SJCRH30 (cell line): ENCODE measurements at regions not wholly inside any gene's neighbourhood (a gene's known extent, or its start where the extent isn't known, plus 50 kb on each side); places are given as distances from the start of the nearest gene placed in this dataset.
A peak's percentile ranks its signal among the peaks of the same experiment; 100 is the strongest.

Experiments
- DNase-seq, 2 experiments: peaks; one replicate each; pipeline ENCODE4 v3.0.0-alpha.2; 2015 to 2020
- H3K27ac ChIP-seq: fragments of 250-450 bp; sonication (Bioruptor Pico); 2 replicates; pipeline ENCODE4 v1.5.1; 2020; ENCODE audit warnings: mild to moderate bottlenecking, moderate library complexity
- H3K27me3 ChIP-seq: fragments of 250-450 bp; sonication (Bioruptor Pico); 2 replicates; pipeline ENCODE4 v1.5.1; 2020; ENCODE audit warnings: mild to moderate bottlenecking, moderate library complexity
- H3K36me3 ChIP-seq: fragments of 250-450 bp; sonication (Bioruptor Pico); 2 replicates; pipeline ENCODE4 v1.5.1; 2020; ENCODE audit warnings: mild to moderate bottlenecking, moderate library complexity
- H3K4me1 ChIP-seq: fragments of 250-450 bp; sonication (Bioruptor Pico); 2 replicates; pipeline ENCODE4 v1.5.1; 2020; ENCODE audit warnings: mild to moderate bottlenecking, moderate library complexity
- H3K4me3 ChIP-seq: fragments of 250-450 bp; sonication (Bioruptor Pico); 2 replicates; pipeline ENCODE4 v1.5.1; 2020; ENCODE audit warnings: mild to moderate bottlenecking, moderate library complexity
- H3K9me3 ChIP-seq: fragments of 250-450 bp; sonication (Bioruptor Pico); replicated peaks from 2 replicates; pipeline ENCODE4 v1.5.1; 2020; ENCODE audit warnings: mild to moderate bottlenecking, moderate library complexity

- Histone ChIP-seq H3K36me3 (no peaks in the 10 kb centered on the region), H3K27me3 (no peaks in the 10 kb centered on the region), H3K4me3 (no peak overlapping the region), H3K4me1 (no peaks in the 10 kb centered on the region), H3K27ac (no peak overlapping the region), H3K9me3 (no peaks in the 10 kb centered on the region)
- DNase-seq, result no peak
These were observed 1587.9 kb upstream of the ADGRL3 start for GRCh38 chr4:59612235-59612634.

DNA sequence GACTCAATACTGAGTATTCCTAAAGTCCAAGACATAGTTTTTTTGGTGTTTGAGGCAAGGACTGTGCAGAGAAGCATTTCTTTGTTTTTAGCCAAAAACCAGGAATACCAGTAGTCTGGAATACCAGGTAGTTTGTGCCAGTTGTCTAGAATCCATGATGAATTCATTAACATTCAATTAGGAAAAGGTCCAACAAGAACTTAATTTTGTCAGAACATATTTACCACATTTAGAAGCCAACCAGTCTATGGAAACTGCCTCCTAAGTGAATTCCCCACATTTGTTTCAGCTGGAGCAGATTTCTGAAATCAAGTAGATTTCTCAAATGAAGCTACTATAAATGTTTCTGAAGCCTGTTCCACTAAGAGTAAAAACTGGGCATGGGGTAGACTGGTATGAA, 1584.8 kb upstream of the ADGRL3 start:
- no peak for DNase-seq
- Histone ChIP-seq H3K36me3 (no peaks in the 10 kb centered on the region), H3K4me1 (no peaks in the 10 kb centered on the region), H3K4me3 (no peak overlapping the region), H3K27me3 (no peaks in the 10 kb centered on the region), H3K9me3 (no peaks in the 10 kb centered on the region), H3K27ac (no peak overlapping the region)

DNA sequence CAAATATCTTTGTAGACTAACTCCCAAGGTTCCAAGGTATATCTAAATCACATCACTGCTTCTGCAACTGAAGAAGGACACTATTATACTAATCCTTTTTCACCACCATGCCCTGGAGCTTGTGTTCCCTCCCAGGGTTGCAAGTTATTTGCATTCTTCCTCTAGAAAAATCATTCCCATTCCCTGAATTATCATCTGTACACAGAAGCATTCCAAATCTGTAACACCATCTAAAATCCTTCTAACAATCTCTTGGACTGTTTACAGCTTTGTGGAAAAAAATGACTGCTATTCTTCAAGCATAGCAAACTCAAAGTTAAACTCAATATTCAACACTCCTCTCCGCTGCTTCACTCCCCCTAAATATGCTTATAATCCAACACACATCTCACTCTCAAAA, 1570.8 kb upstream of the ADGRL3 start:
- Histone ChIP-seq H3K4me3 (no peak overlapping the region), H3K9me3 (no peaks in the 10 kb centered on the region), H3K27ac (no peak overlapping the region), H3K36me3 (no peaks in the 10 kb centered on the region), H3K4me1 (no peaks in the 10 kb centered on the region), H3K27me3 (no peaks in the 10 kb centered on the region)
- no peak for DNase-seq

DNA sequence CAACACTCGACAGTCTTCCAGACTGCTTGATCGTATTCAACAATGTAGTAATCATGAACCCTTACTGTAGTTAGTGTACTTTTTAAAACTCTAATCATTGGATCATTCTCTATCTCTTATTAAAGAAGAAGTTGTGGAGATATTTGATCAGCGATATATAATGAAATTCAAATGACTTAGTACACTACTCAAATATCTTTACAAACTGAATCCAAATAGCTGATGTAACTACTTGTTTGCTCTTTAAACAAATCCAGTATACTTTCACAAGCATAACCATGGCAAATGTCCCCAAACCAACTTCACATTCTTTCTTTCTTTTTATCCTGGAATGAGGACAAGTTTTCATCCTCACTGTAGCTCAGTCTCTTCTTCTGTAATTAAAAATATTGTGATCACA, 1569.9 kb upstream of the ADGRL3 start:
- no peaks in the 10 kb centered on the region for H3K36me3 ChIP-seq
- no peak for DNase-seq
- H3K27me3 ChIP-seq, result no peaks in the 10 kb centered on the region
- H3K4me3 ChIP-seq, result no peak overlapping the region
- no peak overlapping the region for H3K27ac ChIP-seq
- no peaks in the 10 kb centered on the region for H3K4me1 ChIP-seq
- no peaks in the 10 kb centered on the region; the same call in 1 of the 2 replicates for H3K9me3 ChIP-seq

GRCh38 chr4:59630922-59631321, 1569.2 kb upstream of the ADGRL3 start:
- no peaks in the 10 kb centered on the region for H3K4me1 ChIP-seq
- no peaks in the 10 kb centered on the region for H3K36me3 ChIP-seq
- H3K9me3 ChIP-seq, result no peaks in the 10 kb centered on the region; the same call in 1 of the 2 replicates
- H3K27ac ChIP-seq, result no peak overlapping the region
- no peak for DNase-seq
- no peaks in the 10 kb centered on the region for H3K27me3 ChIP-seq
- no peak overlapping the region for H3K4me3 ChIP-seq

DNA sequence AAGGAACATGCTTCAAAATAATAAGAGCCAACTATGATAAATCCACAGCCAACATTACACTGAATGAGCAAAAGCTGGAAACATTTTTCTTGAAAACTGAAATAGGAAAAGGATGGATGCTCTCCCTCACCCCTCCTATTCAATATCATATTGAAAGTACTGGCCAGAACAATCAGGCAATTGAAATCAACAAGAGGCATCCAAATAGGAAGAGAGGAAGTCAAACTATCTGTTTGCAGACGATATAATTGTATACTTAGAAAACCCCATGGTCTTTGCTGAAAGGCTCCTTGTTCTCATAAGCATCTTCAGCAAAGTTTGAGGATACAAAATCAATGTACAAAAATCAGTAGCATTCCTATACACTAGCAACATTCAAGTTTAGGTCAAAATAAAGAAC, 1562.5 kb upstream of the ADGRL3 start:
- H3K27me3 ChIP-seq, result no peaks in the 10 kb centered on the region
- no peaks in the 10 kb centered on the region; the same call in 1 of the 2 replicates for H3K4me1 ChIP-seq
- no peaks in the 10 kb centered on the region; the same call in 1 of the 2 replicates for H3K9me3 ChIP-seq
- H3K36me3 ChIP-seq, result no peaks in the 10 kb centered on the region
- H3K4me3 ChIP-seq, result no peak overlapping the region
- no peak overlapping the region for H3K27ac ChIP-seq
- no peak for DNase-seq

DNA sequence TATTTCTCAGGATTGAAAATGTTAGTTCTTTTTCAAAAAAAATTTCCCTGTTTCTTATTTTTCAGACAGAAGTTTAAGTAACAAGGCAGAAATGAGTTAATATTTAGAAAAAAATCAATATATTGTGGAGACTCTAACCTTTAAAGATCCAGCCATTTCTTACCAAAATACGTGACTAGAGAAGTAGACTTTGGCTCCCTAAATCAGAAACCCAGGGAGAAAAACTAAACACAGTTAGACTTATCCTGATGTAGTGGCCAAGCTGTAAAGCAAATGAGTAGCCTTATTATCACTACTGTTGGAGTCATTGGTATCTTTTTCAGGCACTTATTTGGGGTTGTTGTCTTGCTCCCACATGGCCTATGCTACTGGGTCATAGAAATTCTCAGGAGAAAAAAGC, 1556.4 kb upstream of the ADGRL3 start:
- no peak for DNase-seq
- H3K4me3 ChIP-seq, result no peak overlapping the region
- H3K27me3 ChIP-seq, result no peaks in the 10 kb centered on the region
- H3K27ac ChIP-seq, result no peak overlapping the region
- no peaks in the 10 kb centered on the region for H3K36me3 ChIP-seq
- no peaks in the 10 kb centered on the region for H3K4me1 ChIP-seq
- no peaks in the 10 kb centered on the region for H3K9me3 ChIP-seq

DNA sequence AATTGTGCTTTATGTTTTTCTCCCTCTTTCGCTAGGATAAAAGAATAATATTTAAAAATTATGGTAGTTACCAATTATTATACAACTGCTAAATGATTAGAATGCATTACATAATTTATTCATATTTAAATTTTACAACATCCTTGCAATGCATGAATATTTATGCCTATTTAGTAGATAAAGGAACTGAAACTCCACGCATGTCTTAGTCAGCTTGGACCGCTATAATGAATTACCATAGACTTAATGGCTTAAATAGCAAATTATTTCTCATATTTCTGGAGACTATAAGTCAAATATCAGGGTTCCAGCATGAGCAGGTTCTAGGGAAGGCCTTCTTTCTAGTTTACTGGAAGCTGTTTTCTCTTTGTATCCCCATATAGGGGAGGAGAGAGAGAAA, 1555.4 kb upstream of the ADGRL3 start:
- H3K4me1 ChIP-seq, result no peaks in the 10 kb centered on the region

DNA sequence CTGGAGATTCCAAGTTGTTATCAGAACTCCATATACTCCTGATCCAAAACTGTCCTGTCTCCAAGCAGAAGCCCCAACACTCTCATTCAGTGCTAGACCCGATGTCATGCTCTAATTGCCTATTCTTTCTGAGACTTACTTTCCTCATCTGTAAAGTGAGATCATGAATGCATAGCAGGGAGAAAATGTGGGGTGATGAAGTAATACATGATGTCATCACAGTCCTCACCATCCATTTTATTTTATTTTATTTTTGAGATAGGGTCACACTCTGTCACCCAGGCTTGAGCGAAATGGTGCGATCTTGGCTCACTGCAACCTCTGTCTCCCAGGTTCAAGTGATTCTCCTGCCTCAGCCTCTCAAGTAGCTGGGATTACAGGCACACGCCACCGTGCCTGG, 1554.0 kb upstream of the ADGRL3 start:
- no peak overlapping the region for H3K4me3 ChIP-seq
- DNase-seq, result no peak
- H3K27me3 ChIP-seq, result no peaks in the 10 kb centered on the region
- no peaks in the 10 kb centered on the region for H3K4me1 ChIP-seq
- H3K27ac ChIP-seq, result no peak overlapping the region
- no peaks in the 10 kb centered on the region for H3K36me3 ChIP-seq
- no peaks in the 10 kb centered on the region for H3K9me3 ChIP-seq

More for the DNA sequence above, 1555.4 kb upstream of the ADGRL3 start:
- H3K27me3 ChIP-seq, result no peaks in the 10 kb centered on the region
- DNase-seq, result no peak
- no peaks in the 10 kb centered on the region for H3K36me3 ChIP-seq
- H3K4me3 ChIP-seq, result no peak overlapping the region
- no peak overlapping the region for H3K27ac ChIP-seq
- no peaks in the 10 kb centered on the region for H3K9me3 ChIP-seq

DNA sequence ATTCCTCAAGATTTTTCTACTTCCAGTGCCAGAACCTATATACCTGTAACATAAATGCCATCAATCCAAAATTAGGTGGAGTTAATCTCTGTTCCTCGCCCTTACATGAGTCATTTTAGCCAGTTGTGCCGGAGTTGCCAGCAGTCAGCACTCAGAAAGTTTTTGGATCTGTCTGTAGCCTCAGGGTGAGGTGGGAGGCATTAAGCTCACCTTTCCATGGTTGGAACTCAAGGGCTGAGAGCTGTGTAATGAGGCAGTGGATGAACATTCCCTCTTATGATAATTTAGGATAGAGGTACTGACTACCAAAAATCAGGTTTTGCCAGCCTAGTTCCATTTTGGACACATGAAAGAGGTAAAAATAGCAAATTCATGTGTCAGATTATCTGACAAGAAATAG, 1553.1 kb upstream of the ADGRL3 start:
- H3K4me3 ChIP-seq, result no peak overlapping the region

DNA sequence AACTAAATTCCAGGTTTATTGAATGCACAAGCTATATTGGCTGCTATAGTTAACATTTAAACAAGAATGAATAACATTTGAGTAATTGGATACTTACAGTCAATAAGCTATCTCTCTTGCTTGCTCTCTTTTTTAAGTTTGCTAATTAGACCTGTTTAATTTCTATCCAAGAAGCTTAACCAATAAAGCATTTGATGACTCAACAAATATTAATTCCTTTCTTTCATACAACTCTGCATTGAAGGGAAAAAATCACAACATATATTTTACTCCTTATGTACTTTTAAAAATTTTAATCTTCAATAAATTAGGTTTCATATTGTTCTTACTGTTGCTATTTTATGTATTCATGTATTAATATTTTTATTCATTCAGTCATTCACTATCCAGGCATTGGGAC, 1552.6 kb upstream of the ADGRL3 start:
- Histone ChIP-seq H3K4me3 (no peak overlapping the region), H3K36me3 (no peaks in the 10 kb centered on the region), H3K9me3 (no peaks in the 10 kb centered on the region), H3K4me1 (no peaks in the 10 kb centered on the region), H3K27ac (no peak overlapping the region), H3K27me3 (no peaks in the 10 kb centered on the region)
- no peak for DNase-seq

More for the DNA sequence above, 1553.1 kb upstream of the ADGRL3 start:
- Histone ChIP-seq H3K36me3 (no peaks in the 10 kb centered on the region), H3K27ac (no peak overlapping the region), H3K9me3 (no peaks in the 10 kb centered on the region), H3K27me3 (no peaks in the 10 kb centered on the region), H3K4me1 (no peaks in the 10 kb centered on the region)
- no peak for DNase-seq

DNA sequence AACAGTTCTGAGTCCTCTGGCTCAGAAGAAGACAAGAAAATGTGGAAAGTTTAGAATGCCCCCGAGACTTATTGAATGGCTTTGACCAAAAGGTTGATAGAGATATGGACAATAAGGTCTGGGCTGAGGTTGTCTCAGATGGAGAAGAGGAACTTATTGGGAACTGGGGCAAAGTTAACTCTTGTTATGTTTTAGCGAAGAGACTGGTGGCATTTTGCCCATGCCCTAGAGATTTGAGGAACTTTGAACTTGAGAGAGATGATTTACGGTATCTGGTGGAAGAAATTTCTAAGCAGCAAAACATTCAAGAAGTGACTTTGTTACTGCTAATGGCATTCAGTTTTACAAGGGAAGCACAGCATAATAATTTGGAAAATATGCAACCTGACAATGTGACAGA, 1549.3 kb upstream of the ADGRL3 start:
- H3K4me1 ChIP-seq, result peaks cover 5% of the 10 kb centered on the region; the same call in 1 of the 2 replicates
- H3K27ac ChIP-seq, result no peak overlapping the region
- no peaks in the 10 kb centered on the region for H3K36me3 ChIP-seq
- H3K27me3 ChIP-seq, result no peaks in the 10 kb centered on the region
- no peak overlapping the region for H3K4me3 ChIP-seq
- no peaks in the 10 kb centered on the region for H3K9me3 ChIP-seq
- no peak for DNase-seq

GRCh38 chr4:59655996-59656395, 1544.1 kb upstream of the ADGRL3 start:
- Histone ChIP-seq H3K9me3 (no peaks in the 10 kb centered on the region), H3K36me3 (no peaks in the 10 kb centered on the region), H3K27ac (peak overlapping the region; percentile 30; the same call in 1 of the 2 replicates), H3K27me3 (no peaks in the 10 kb centered on the region), H3K4me3 (no peak overlapping the region), H3K4me1 (peaks cover 10% of the 10 kb centered on the region)
- DNase-seq, result peak; percentile 98 to 99

DNA sequence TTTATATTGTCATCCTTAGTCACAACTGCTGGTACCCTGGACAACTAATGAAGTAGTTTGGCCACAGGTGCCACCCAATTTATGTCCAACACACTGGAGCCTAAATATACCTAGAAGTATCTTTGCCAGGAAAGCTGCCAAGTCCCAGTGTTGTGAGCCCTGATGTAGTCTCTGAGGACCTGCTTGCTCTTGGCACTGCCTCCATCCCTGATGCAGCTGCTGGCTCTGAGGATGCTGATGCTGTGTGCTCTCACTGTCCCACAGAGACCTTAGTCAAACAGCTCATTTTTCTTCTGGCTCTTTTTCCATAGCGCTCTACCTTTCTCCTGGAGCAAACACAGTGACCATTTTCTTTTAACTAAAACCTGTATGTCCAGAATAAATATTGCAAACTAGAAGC, 1535.4 kb upstream of the ADGRL3 start:
- H3K4me1 ChIP-seq, result no peaks in the 10 kb centered on the region
- H3K27ac ChIP-seq, result no peak overlapping the region
- no peak overlapping the region for H3K4me3 ChIP-seq
- DNase-seq, result peak in 1 of 2 experiments; percentile 24
- H3K27me3 ChIP-seq, result no peaks in the 10 kb centered on the region
- H3K36me3 ChIP-seq, result no peaks in the 10 kb centered on the region
- H3K9me3 ChIP-seq, result 0 out of 2 replicates have a peak, but pooled peaks cover 4% of the 10 kb centered on the region

- DNase-seq, result no peak
- H3K27ac ChIP-seq, result no peak overlapping the region
- H3K9me3 ChIP-seq, result no peaks in the 10 kb centered on the region
- no peaks in the 10 kb centered on the region for H3K36me3 ChIP-seq
- H3K4me1 ChIP-seq, result no peaks in the 10 kb centered on the region
- H3K4me3 ChIP-seq, result no peak overlapping the region
- no peaks in the 10 kb centered on the region for H3K27me3 ChIP-seq
These were observed 1533.5 kb upstream of the ADGRL3 start for GRCh38 chr4:59666645-59667044.

GRCh38 chr4:59671037-59671436, 1529.1 kb upstream of the ADGRL3 start:
- Histone ChIP-seq H3K4me1 (0 out of 2 replicates have a peak, but pooled peaks cover 5% of the 10 kb centered on the region), H3K27me3 (no peaks in the 10 kb centered on the region), H3K9me3 (no peaks in the 10 kb centered on the region), H3K27ac (no peak overlapping the region), H3K36me3 (no peaks in the 10 kb centered on the region), H3K4me3 (no peak overlapping the region)
- DNase-seq, result no peak
